IMR-90 (cell line): ENCODE measurements at regions not wholly inside any gene's neighbourhood (a gene's known extent, or its start where the extent isn't known, plus 50 kb on each side); places are given as distances from the start of the nearest gene placed in this dataset.

ENCODE experiments used
- ATAC-seq: fragments of 200-7000 bp; cut with Tn5 transposase; 2 replicates; pipeline ENCODE4 v1.9.1; 2020; ENCODE audit warnings: low read depth, mild to moderate bottlenecking, moderate library complexity
- BruUV-seq: library from RNA; stranded (reverse); fragments of 400-500 nt; replicated peaks from 2 replicates; lab custom pipeline; 2021; lab: Mats Ljungman, UMichigan
- CTCF ChIA-PET: fragments of 300-600 bp; formaldehyde crosslinking; extraction: SDS; loops from one replicate; lab custom pipeline; 2021; ENCODE audit warnings: antibody characterized with exemption; lab: Yijun Ruan, JAX
- POLR2A ChIA-PET: fragments of 300-600 bp; sonication (Branson Sonifier 250); formaldehyde crosslinking; loops from one replicate; lab custom pipeline; 2022; ENCODE audit warnings: antibody characterized with exemption; ENCODE audit not compliant: unreplicated experiment; lab: Charles Lee
- DNase-seq: peaks from one replicate; pipeline ENCODE4 v3.0.0; 2013
- H2AFZ ChIP-seq: replicated peaks from 2 replicates; pipeline ENCODE3; 2013; ENCODE audit warnings: low read length, mild to moderate bottlenecking; ENCODE audit not compliant: poor library complexity
- H2AK5ac ChIP-seq: 2 replicates; pipeline ENCODE4 v1.6.1; 2013; ENCODE audit warnings: low read depth, low read length, inconsistent platforms
- H2AK9ac ChIP-seq: replicated peaks from 2 replicates; pipeline ENCODE3; 2013; ENCODE audit warnings: mild to moderate bottlenecking, low read depth, low read length, moderate library complexity; ENCODE audit not compliant: poor library complexity
- H2BK120ac ChIP-seq: 2 replicates; pipeline ENCODE4 v1.6.1; 2013; ENCODE audit warnings: low read depth, low read length, inconsistent platforms
- H2BK15ac ChIP-seq: 3 replicates; pipeline ENCODE4 v1.6.1; 2013; ENCODE audit warnings: low read depth, low read length, inconsistent platforms
- H2BK20ac ChIP-seq: 2 replicates; pipeline ENCODE4 v1.6.1; 2013; ENCODE audit warnings: low read depth, mild to moderate bottlenecking, inconsistent platforms, low read length, moderate library complexity
- H2BK5ac ChIP-seq: 2 replicates; pipeline ENCODE4 v1.6.1; 2013; ENCODE audit warnings: mild to moderate bottlenecking, low read depth, low read length, inconsistent platforms; ENCODE audit not compliant: poor library complexity, severe bottlenecking
- H3K14ac ChIP-seq: replicated peaks from 2 replicates; pipeline ENCODE4 v1.6.1; 2013; ENCODE audit warnings: low read depth, low read length, inconsistent platforms
- H3K18ac ChIP-seq: 2 replicates; pipeline ENCODE4 v1.6.1; 2013; ENCODE audit warnings: low read depth, low read length, control low read depth
- H3K23ac ChIP-seq: 2 replicates; pipeline ENCODE4 v1.6.1; 2013; ENCODE audit warnings: low read depth, low read length, inconsistent platforms
- H3K27ac ChIP-seq: 2 replicates; pipeline ENCODE4 v1.5.1; 2013; ENCODE audit warnings: mild to moderate bottlenecking, control low read depth, low read length; ENCODE audit not compliant: insufficient read depth
- H3K27me3 ChIP-seq: 2 replicates; pipeline ENCODE4 v1.6.1; 2013; ENCODE audit warnings: low read length; ENCODE audit not compliant: control insufficient read depth, insufficient read depth
- H3K36me3 ChIP-seq: 2 replicates; pipeline ENCODE4 v1.6.1; 2013; ENCODE audit warnings: low read length, mixed read lengths; ENCODE audit not compliant: control insufficient read depth, insufficient read depth
- H3K4ac ChIP-seq: 2 replicates; pipeline ENCODE4 v1.6.1; 2013; ENCODE audit warnings: low read depth, low read length, inconsistent platforms
- H3K4me1 ChIP-seq: 2 replicates; pipeline ENCODE4 v1.6.1; 2013; ENCODE audit warnings: low read length, mixed read lengths; ENCODE audit not compliant: control insufficient read depth, insufficient read depth
- H3K4me2 ChIP-seq: 2 replicates; pipeline ENCODE4 v1.6.1; 2013; ENCODE audit warnings: low read depth, mild to moderate bottlenecking, control low read depth, low read length, moderate library complexity
- H3K4me3 ChIP-seq: 2 replicates; pipeline ENCODE4 v1.5.1; 2013; ENCODE audit warnings: low read depth, mild to moderate bottlenecking, control low read depth, low read length, moderate library complexity; ENCODE audit not compliant: insufficient read depth
- H3K56ac ChIP-seq: 2 replicates; pipeline ENCODE4 v1.6.1; 2013; ENCODE audit warnings: low read length, inconsistent platforms; ENCODE audit not compliant: insufficient read depth; ENCODE audit errors: extremely low read depth
- H3K79me1 ChIP-seq, 2 experiments: 2 replicates each; pipeline ENCODE4 v1.6.1; 2013; ENCODE audit warnings: low read length in 2 of 2, inconsistent platforms in 1 of 2, low read depth in 1 of 2
- H3K9ac ChIP-seq: 2 replicates; pipeline ENCODE4 v1.6.1; 2013; ENCODE audit warnings: low read depth, low read length, control low read depth
- H3K9me1 ChIP-seq: 2 replicates; pipeline ENCODE4 v1.6.1; 2013; ENCODE audit warnings: low read length, inconsistent platforms; ENCODE audit not compliant: insufficient read depth
- H3K9me3 ChIP-seq: 2 replicates; pipeline ENCODE4 v1.6.1; 2013; ENCODE audit warnings: low read length; ENCODE audit not compliant: control insufficient read depth, insufficient read depth
- H4K20me1 ChIP-seq: 2 replicates; pipeline ENCODE4 v1.6.1; 2013; ENCODE audit warnings: low read length, inconsistent platforms; ENCODE audit not compliant: insufficient read depth
- H4K5ac ChIP-seq: 2 replicates; pipeline ENCODE4 v1.6.1; 2013; ENCODE audit warnings: mild to moderate bottlenecking, low read depth, low read length, control low read depth
- H4K8ac ChIP-seq, 2 experiments: 2 replicates each; pipeline ENCODE4 v1.6.1; 2013; ENCODE audit warnings: low read depth in 2 of 2, low read length in 2 of 2, control low read depth in 1 of 2, inconsistent platforms in 1 of 2
- H4K91ac ChIP-seq: 2 replicates; pipeline ENCODE4 v1.6.1; 2013; ENCODE audit warnings: low read depth, low read length, inconsistent platforms; ENCODE audit not compliant: insufficient read depth
- BHLHE40 ChIP-seq: fragments of 150-350 bp; IDR thresholded peaks from 2 replicates; pipeline ENCODE4 v1.6.1; 2016; ENCODE audit warnings: mild to moderate bottlenecking, low read depth, low read length
- CEBPB ChIP-seq: IDR thresholded peaks from 2 replicates; pipeline ENCODE4 v1.6.1; 2012; ENCODE audit warnings: low read depth, low read length, improper control_type of control experiment
- MAFK ChIP-seq: IDR thresholded peaks from 2 replicates; pipeline ENCODE4 v1.6.1; 2012; ENCODE audit warnings: low read depth, low read length, improper control_type of control experiment
- MAZ ChIP-seq: IDR thresholded peaks from 2 replicates; pipeline ENCODE4 v1.6.1; 2012; ENCODE audit warnings: low read depth, mild to moderate bottlenecking, low read length, improper control_type of control experiment, moderate library complexity, borderline replicate concordance
- MXI1 ChIP-seq: IDR thresholded peaks from 2 replicates; pipeline ENCODE4 v1.6.1; 2012; ENCODE audit warnings: low read depth, mild to moderate bottlenecking, low read length, moderate library complexity, borderline replicate concordance
- NFE2L2 ChIP-seq: fragments of 150-350 bp; IDR thresholded peaks from 2 replicates; pipeline ENCODE4 v1.6.1; 2016; ENCODE audit warnings: low read depth, mild to moderate bottlenecking, low read length
- RCOR1 ChIP-seq: IDR thresholded peaks from 2 replicates; pipeline ENCODE4 v1.6.1; 2012; ENCODE audit warnings: mild to moderate bottlenecking, low read length, improper control_type of control experiment; ENCODE audit not compliant: insufficient replicate concordance
- RFX5 ChIP-seq: IDR thresholded peaks from 2 replicates; pipeline ENCODE4 v1.8.0; 2012; ENCODE audit warnings: low read depth, mild to moderate bottlenecking, low read length, moderate library complexity
- SMC3 ChIP-seq: fragments of 150-350 bp; IDR thresholded peaks from 2 replicates; pipeline ENCODE4 v1.6.1; 2016; ENCODE audit warnings: low read depth, mild to moderate bottlenecking, antibody characterized with exemption, low read length, moderate library complexity
- WGBS, 2 experiments: methylation state at CpG; one replicate each; pipeline versions ENCODE4 v1.1.5 to v1.1.7; 2013; ENCODE audit warnings: missing lambda C conversion rate in 2 of 2; ENCODE audit not compliant: insufficient read length in 1 of 2; ENCODE audit errors: extremely low coverage in 2 of 2; 5-methylcytosine and 5-hydroxymethylcytosine counted together
- dilution Hi-C: fragments of 300-500 bp; cut with HindIII; formaldehyde crosslinking; loops from one replicate; pipeline ENCODE4 v1.14.3; 2018; ENCODE audit warnings: low sequenced_read_pairs; ENCODE audit not compliant: unreplicated experiment
- in situ Hi-C: fragments of 300-500 bp; cut with MboI; formaldehyde crosslinking; loops from 3 replicates; pipeline ENCODE4 v1.14.3; 2019; ENCODE audit warnings: low sequenced_read_pairs, inconsistent platforms, mixed read lengths
- intact Hi-C: fragments of 100-400 bp; cut with micrococcal nuclease; formaldehyde crosslinking; loops from 2 replicates; pipeline ENCODE4 v1.10.0; 2022
- TF ChIP-seq, protein P1 (sequence below): conservative IDR thresholded peaks from 2 replicates; pipeline ENCODE4 v1.5.1; 2012; ENCODE audit warnings: mild to moderate bottlenecking, low read depth, low read length, improper control_type of control experiment

DNA sequence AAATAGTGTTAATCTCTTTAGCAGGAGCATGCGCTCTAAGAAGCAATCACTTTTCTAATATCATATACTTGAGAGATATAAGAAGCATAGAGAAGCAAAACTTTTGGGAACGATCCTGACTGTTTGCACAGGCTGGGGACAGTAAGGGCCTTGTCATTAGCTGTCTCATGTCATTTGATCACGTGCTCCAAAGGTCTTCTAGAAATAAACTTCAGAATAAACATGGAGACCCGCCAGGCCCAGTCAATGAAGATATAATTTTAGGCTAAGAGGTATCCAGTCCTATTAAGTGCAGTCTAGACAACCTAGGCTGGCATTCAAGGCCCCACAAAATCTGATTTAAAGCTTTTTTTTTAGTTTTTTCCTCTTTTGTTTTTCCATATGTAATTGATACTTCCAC, 111.0 kb upstream of the APC start:
- TF ChIP-seq CEBPB (no peak), RFX5 (no peak), SMC3 (no peak), BHLHE40 (no peak), MAFK (no peak), RCOR1 (no peak), NFE2L2 (no peak), MXI1 (no peak), MAZ (no peak)
- TF ChIP-seq, protein P1, sequence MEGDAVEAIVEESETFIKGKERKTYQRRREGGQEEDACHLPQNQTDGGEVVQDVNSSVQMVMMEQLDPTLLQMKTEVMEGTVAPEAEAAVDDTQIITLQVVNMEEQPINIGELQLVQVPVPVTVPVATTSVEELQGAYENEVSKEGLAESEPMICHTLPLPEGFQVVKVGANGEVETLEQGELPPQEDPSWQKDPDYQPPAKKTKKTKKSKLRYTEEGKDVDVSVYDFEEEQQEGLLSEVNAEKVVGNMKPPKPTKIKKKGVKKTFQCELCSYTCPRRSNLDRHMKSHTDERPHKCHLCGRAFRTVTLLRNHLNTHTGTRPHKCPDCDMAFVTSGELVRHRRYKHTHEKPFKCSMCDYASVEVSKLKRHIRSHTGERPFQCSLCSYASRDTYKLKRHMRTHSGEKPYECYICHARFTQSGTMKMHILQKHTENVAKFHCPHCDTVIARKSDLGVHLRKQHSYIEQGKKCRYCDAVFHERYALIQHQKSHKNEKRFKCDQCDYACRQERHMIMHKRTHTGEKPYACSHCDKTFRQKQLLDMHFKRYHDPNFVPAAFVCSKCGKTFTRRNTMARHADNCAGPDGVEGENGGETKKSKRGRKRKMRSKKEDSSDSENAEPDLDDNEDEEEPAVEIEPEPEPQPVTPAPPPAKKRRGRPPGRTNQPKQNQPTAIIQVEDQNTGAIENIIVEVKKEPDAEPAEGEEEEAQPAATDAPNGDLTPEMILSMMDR, result no peak
- Histone ChIP-seq H4K20me1 (no peaks in the 10 kb centered on the region), H4K8ac (no peak overlapping the region), H3K4ac (no peak overlapping the region), H2BK5ac (no peak overlapping the region), H4K91ac (no peak overlapping the region), H3K27ac (no peak overlapping the region), H3K4me1 (no peaks in the 10 kb centered on the region), H2AFZ (no peak overlapping the region), H3K9me1 (no peaks in the 10 kb centered on the region), H3K9me3 (no peaks in the 10 kb centered on the region), H2AK9ac (no peak overlapping the region), H2BK120ac (no peak overlapping the region), H3K9ac (no peak overlapping the region), H3K36me3 (no peaks in the 10 kb centered on the region), H3K14ac (no peak overlapping the region), H2AK5ac (no peak overlapping the region), H3K27me3 (peaks cover 4% of the 10 kb centered on the region; the same call in 1 of the 2 replicates), H3K18ac (no peak overlapping the region), H2BK20ac (no peak overlapping the region), H4K5ac (no peak overlapping the region), H3K23ac (no peak overlapping the region), H3K4me2 (no peak overlapping the region), H3K4me3 (no peak overlapping the region), H3K56ac (no peak overlapping the region), H3K79me1 (no peaks in the 10 kb centered on the region), H2BK15ac (no peak overlapping the region)
- intact Hi-C loops, result no loop called here
- WGBS, 2 experiments, result no CpG with 5 or more reads among the region's 4 CpGs
- dilution Hi-C loops, result no loop called here
- POLR2A ChIA-PET, result no interaction called here
- CTCF ChIA-PET, result interaction anchor here (1.5 kb wide), 1 partner anchor 10 kb away, joined by 4 read pairs; no protein-coding TSS in a partner anchor
- no peak for DNase-seq
- BruUV-seq, result no TSS peak
- ATAC-seq, result no peak
- in situ Hi-C loops, result no loop called here
